ENCODE measurements at regions not wholly inside any gene's neighbourhood (a gene's known extent, or its start where the extent isn't known, plus 50 kb on each side); places are given as distances from the start of the nearest gene placed in this dataset.

Small RNA genes lying in the stretch of these regions (microRNA-seq; reads per million reads assigned to microRNA genes)
- gene MIR148A: 1,302 reads per million, percentile 88 among the genes with 10 or more reads in this experiment

All from HL-60 (cell line).